IMR-90 (cell line): ENCODE measurements at regions not wholly inside any gene's neighbourhood (a gene's known extent, or its start where the extent isn't known, plus 50 kb on each side); places are given as distances from the start of the nearest gene placed in this dataset.

ENCODE experiments used
- ATAC-seq: fragments of 200-7000 bp; cut with Tn5 transposase; 2 replicates; pipeline ENCODE4 v1.9.1; 2020; ENCODE audit warnings: low read depth, mild to moderate bottlenecking, moderate library complexity
- BruUV-seq: library from RNA; stranded (reverse); fragments of 400-500 nt; replicated peaks from 2 replicates; lab custom pipeline; 2021; lab: Mats Ljungman, UMichigan
- CTCF ChIA-PET: fragments of 300-600 bp; formaldehyde crosslinking; extraction: SDS; loops from one replicate; lab custom pipeline; 2021; ENCODE audit warnings: antibody characterized with exemption; lab: Yijun Ruan, JAX
- POLR2A ChIA-PET: fragments of 300-600 bp; sonication (Branson Sonifier 250); formaldehyde crosslinking; loops from one replicate; lab custom pipeline; 2022; ENCODE audit warnings: antibody characterized with exemption; ENCODE audit not compliant: unreplicated experiment; lab: Charles Lee
- DNase-seq: peaks from one replicate; pipeline ENCODE4 v3.0.0; 2013
- H2AFZ ChIP-seq: replicated peaks from 2 replicates; pipeline ENCODE3; 2013; ENCODE audit warnings: low read length, mild to moderate bottlenecking; ENCODE audit not compliant: poor library complexity
- H2AK5ac ChIP-seq: 2 replicates; pipeline ENCODE4 v1.6.1; 2013; ENCODE audit warnings: low read depth, low read length, inconsistent platforms
- H2AK9ac ChIP-seq: replicated peaks from 2 replicates; pipeline ENCODE3; 2013; ENCODE audit warnings: mild to moderate bottlenecking, low read depth, low read length, moderate library complexity; ENCODE audit not compliant: poor library complexity
- H2BK120ac ChIP-seq: 2 replicates; pipeline ENCODE4 v1.6.1; 2013; ENCODE audit warnings: low read depth, low read length, inconsistent platforms
- H2BK15ac ChIP-seq: 3 replicates; pipeline ENCODE4 v1.6.1; 2013; ENCODE audit warnings: low read depth, low read length, inconsistent platforms
- H2BK20ac ChIP-seq: 2 replicates; pipeline ENCODE4 v1.6.1; 2013; ENCODE audit warnings: low read depth, mild to moderate bottlenecking, inconsistent platforms, low read length, moderate library complexity
- H2BK5ac ChIP-seq: 2 replicates; pipeline ENCODE4 v1.6.1; 2013; ENCODE audit warnings: mild to moderate bottlenecking, low read depth, low read length, inconsistent platforms; ENCODE audit not compliant: poor library complexity, severe bottlenecking
- H3K14ac ChIP-seq: replicated peaks from 2 replicates; pipeline ENCODE4 v1.6.1; 2013; ENCODE audit warnings: low read depth, low read length, inconsistent platforms
- H3K18ac ChIP-seq: 2 replicates; pipeline ENCODE4 v1.6.1; 2013; ENCODE audit warnings: low read depth, low read length, control low read depth
- H3K23ac ChIP-seq: 2 replicates; pipeline ENCODE4 v1.6.1; 2013; ENCODE audit warnings: low read depth, low read length, inconsistent platforms
- H3K27ac ChIP-seq: 2 replicates; pipeline ENCODE4 v1.5.1; 2013; ENCODE audit warnings: mild to moderate bottlenecking, control low read depth, low read length; ENCODE audit not compliant: insufficient read depth
- H3K27me3 ChIP-seq: 2 replicates; pipeline ENCODE4 v1.6.1; 2013; ENCODE audit warnings: low read length; ENCODE audit not compliant: control insufficient read depth, insufficient read depth
- H3K36me3 ChIP-seq: 2 replicates; pipeline ENCODE4 v1.6.1; 2013; ENCODE audit warnings: low read length, mixed read lengths; ENCODE audit not compliant: control insufficient read depth, insufficient read depth
- H3K4ac ChIP-seq: 2 replicates; pipeline ENCODE4 v1.6.1; 2013; ENCODE audit warnings: low read depth, low read length, inconsistent platforms
- H3K4me1 ChIP-seq: 2 replicates; pipeline ENCODE4 v1.6.1; 2013; ENCODE audit warnings: low read length, mixed read lengths; ENCODE audit not compliant: control insufficient read depth, insufficient read depth
- H3K4me2 ChIP-seq: 2 replicates; pipeline ENCODE4 v1.6.1; 2013; ENCODE audit warnings: low read depth, mild to moderate bottlenecking, control low read depth, low read length, moderate library complexity
- H3K4me3 ChIP-seq: 2 replicates; pipeline ENCODE4 v1.5.1; 2013; ENCODE audit warnings: low read depth, mild to moderate bottlenecking, control low read depth, low read length, moderate library complexity; ENCODE audit not compliant: insufficient read depth
- H3K56ac ChIP-seq: 2 replicates; pipeline ENCODE4 v1.6.1; 2013; ENCODE audit warnings: low read length, inconsistent platforms; ENCODE audit not compliant: insufficient read depth; ENCODE audit errors: extremely low read depth
- H3K79me1 ChIP-seq, 2 experiments: 2 replicates each; pipeline ENCODE4 v1.6.1; 2013; ENCODE audit warnings: low read length in 2 of 2, inconsistent platforms in 1 of 2, low read depth in 1 of 2
- H3K9ac ChIP-seq: 2 replicates; pipeline ENCODE4 v1.6.1; 2013; ENCODE audit warnings: low read depth, low read length, control low read depth
- H3K9me1 ChIP-seq: 2 replicates; pipeline ENCODE4 v1.6.1; 2013; ENCODE audit warnings: low read length, inconsistent platforms; ENCODE audit not compliant: insufficient read depth
- H3K9me3 ChIP-seq: 2 replicates; pipeline ENCODE4 v1.6.1; 2013; ENCODE audit warnings: low read length; ENCODE audit not compliant: control insufficient read depth, insufficient read depth
- H4K20me1 ChIP-seq: 2 replicates; pipeline ENCODE4 v1.6.1; 2013; ENCODE audit warnings: low read length, inconsistent platforms; ENCODE audit not compliant: insufficient read depth
- H4K5ac ChIP-seq: 2 replicates; pipeline ENCODE4 v1.6.1; 2013; ENCODE audit warnings: mild to moderate bottlenecking, low read depth, low read length, control low read depth
- H4K8ac ChIP-seq, 2 experiments: 2 replicates each; pipeline ENCODE4 v1.6.1; 2013; ENCODE audit warnings: low read depth in 2 of 2, low read length in 2 of 2, control low read depth in 1 of 2, inconsistent platforms in 1 of 2
- H4K91ac ChIP-seq: 2 replicates; pipeline ENCODE4 v1.6.1; 2013; ENCODE audit warnings: low read depth, low read length, inconsistent platforms; ENCODE audit not compliant: insufficient read depth
- BHLHE40 ChIP-seq: fragments of 150-350 bp; IDR thresholded peaks from 2 replicates; pipeline ENCODE4 v1.6.1; 2016; ENCODE audit warnings: mild to moderate bottlenecking, low read depth, low read length
- CHD1 ChIP-seq: IDR thresholded peaks from 2 replicates; pipeline ENCODE4 v1.6.1; 2012; ENCODE audit warnings: low read depth, low read length, improper control_type of control experiment
- CTCF ChIP-seq: conservative IDR thresholded peaks from 2 replicates; pipeline ENCODE4 v1.5.1; 2012; ENCODE audit warnings: mild to moderate bottlenecking, low read depth, low read length, improper control_type of control experiment
- ELK1 ChIP-seq: fragments of 150-350 bp; IDR thresholded peaks from 2 replicates; pipeline ENCODE4 v1.6.1; 2016; ENCODE audit warnings: low read depth, mild to moderate bottlenecking, low read length, moderate library complexity, borderline replicate concordance
- FOS ChIP-seq: fragments of 150-350 bp; IDR thresholded peaks from 2 replicates; pipeline ENCODE4 v1.6.1; 2016; ENCODE audit warnings: low read depth, low read length
- MAFK ChIP-seq: IDR thresholded peaks from 2 replicates; pipeline ENCODE4 v1.6.1; 2012; ENCODE audit warnings: low read depth, low read length, improper control_type of control experiment
- MAZ ChIP-seq: IDR thresholded peaks from 2 replicates; pipeline ENCODE4 v1.6.1; 2012; ENCODE audit warnings: low read depth, mild to moderate bottlenecking, low read length, improper control_type of control experiment, moderate library complexity, borderline replicate concordance
- MXI1 ChIP-seq: IDR thresholded peaks from 2 replicates; pipeline ENCODE4 v1.6.1; 2012; ENCODE audit warnings: low read depth, mild to moderate bottlenecking, low read length, moderate library complexity, borderline replicate concordance
- RAD21 ChIP-seq: IDR thresholded peaks from 2 replicates; pipeline ENCODE4 v1.6.1; 2012; ENCODE audit warnings: low read length, improper control_type of control experiment
- RFX5 ChIP-seq: IDR thresholded peaks from 2 replicates; pipeline ENCODE4 v1.8.0; 2012; ENCODE audit warnings: low read depth, mild to moderate bottlenecking, low read length, moderate library complexity
- SMC3 ChIP-seq: fragments of 150-350 bp; IDR thresholded peaks from 2 replicates; pipeline ENCODE4 v1.6.1; 2016; ENCODE audit warnings: low read depth, mild to moderate bottlenecking, antibody characterized with exemption, low read length, moderate library complexity
- WGBS, 2 experiments: methylation state at CpG; one replicate each; pipeline versions ENCODE4 v1.1.5 to v1.1.7; 2013; ENCODE audit warnings: missing lambda C conversion rate in 2 of 2; ENCODE audit not compliant: insufficient read length in 1 of 2; ENCODE audit errors: extremely low coverage in 2 of 2; 5-methylcytosine and 5-hydroxymethylcytosine counted together
- dilution Hi-C: fragments of 300-500 bp; cut with HindIII; formaldehyde crosslinking; loops from one replicate; pipeline ENCODE4 v1.14.3; 2018; ENCODE audit warnings: low sequenced_read_pairs; ENCODE audit not compliant: unreplicated experiment
- in situ Hi-C: fragments of 300-500 bp; cut with MboI; formaldehyde crosslinking; loops from 3 replicates; pipeline ENCODE4 v1.14.3; 2019; ENCODE audit warnings: low sequenced_read_pairs, inconsistent platforms, mixed read lengths
- intact Hi-C: fragments of 100-400 bp; cut with micrococcal nuclease; formaldehyde crosslinking; loops from 2 replicates; pipeline ENCODE4 v1.10.0; 2022

DNA sequence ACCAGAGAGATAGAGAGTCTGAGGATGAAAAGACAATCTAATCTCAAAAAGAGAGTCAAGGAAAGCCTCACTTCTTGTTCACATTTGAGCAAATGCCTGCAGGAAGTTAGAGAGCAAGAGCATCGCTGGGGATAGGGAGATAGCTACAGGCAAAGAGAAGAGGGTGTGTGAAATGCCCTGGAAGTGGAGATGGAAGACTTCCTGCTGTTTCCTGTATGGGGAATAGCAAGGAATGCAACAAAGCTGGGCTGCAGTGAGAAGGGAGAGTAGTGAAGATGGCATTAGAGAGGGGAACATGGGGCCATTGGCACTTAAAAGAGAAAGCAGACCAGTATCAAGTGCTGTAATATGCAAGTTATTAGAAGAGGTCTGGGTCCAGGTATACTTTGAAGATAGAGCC, 488.6 kb downstream of the METTL4 start:
- H3K27ac ChIP-seq: no peak overlapping the region
- no peak overlapping the region for H2BK20ac ChIP-seq
- H3K9me3 ChIP-seq: no peaks in the 10 kb centered on the region
- BruUV-seq: no TSS peak
- no peak overlapping the region for H3K14ac ChIP-seq
- no peak for DNase-seq
- no peak overlapping the region for H2BK120ac ChIP-seq
- no peak overlapping the region for H2BK5ac ChIP-seq
- H2AK9ac ChIP-seq: no peak overlapping the region
- no peak overlapping the region for H4K8ac ChIP-seq
- dilution Hi-C loops (no loop called here), in situ Hi-C loops (no loop called here), intact Hi-C loops (no loop called here)
- H4K5ac ChIP-seq: no peak overlapping the region
- no peak for ATAC-seq
- ChIA-PET POLR2A (no interaction called here), CTCF (no interaction called here)
- no peak overlapping the region for H3K4ac ChIP-seq
- TF ChIP-seq RFX5: no peak
- TF ChIP-seq MAFK: no peak
- no peak for TF ChIP-seq MAZ
- no peak for TF ChIP-seq SMC3
- no peak for TF ChIP-seq BHLHE40
- TF ChIP-seq FOS: no peak
- TF ChIP-seq CTCF: no peak
- no peak for TF ChIP-seq CHD1
- no peak for TF ChIP-seq MXI1
- no peak for TF ChIP-seq RAD21
- no peak for TF ChIP-seq ELK1
- no peaks in the 10 kb centered on the region for H3K4me1 ChIP-seq
- no peaks in the 10 kb centered on the region for H3K79me1 ChIP-seq
- H2AK5ac ChIP-seq: no peak overlapping the region
- H3K18ac ChIP-seq: no peak overlapping the region
- 17% methylated on average over 1 of the region's 1 CpG; no CpG with 5 or more reads in 1 of the 2 experiments for WGBS, 2 experiments
- H3K4me3 ChIP-seq: no peak overlapping the region
- no peak overlapping the region for H2AFZ ChIP-seq
- no peak overlapping the region for H3K23ac ChIP-seq
- no peak overlapping the region for H2BK15ac ChIP-seq
- no peaks in the 10 kb centered on the region for H3K9me1 ChIP-seq
- no peaks in the 10 kb centered on the region for H4K20me1 ChIP-seq
- no peak overlapping the region for H3K56ac ChIP-seq
- H3K9ac ChIP-seq: no peak overlapping the region
- no peak overlapping the region for H3K4me2 ChIP-seq
- H3K36me3 ChIP-seq: no peaks in the 10 kb centered on the region
- H4K91ac ChIP-seq: no peak overlapping the region
- no peaks in the 10 kb centered on the region for H3K27me3 ChIP-seq
